ENCODE measurements at regions not wholly inside any gene's neighbourhood (a gene's known extent, or its start where the extent isn't known, plus 50 kb on each side); places are given as distances from the start of the nearest gene placed in this dataset.

DNA sequence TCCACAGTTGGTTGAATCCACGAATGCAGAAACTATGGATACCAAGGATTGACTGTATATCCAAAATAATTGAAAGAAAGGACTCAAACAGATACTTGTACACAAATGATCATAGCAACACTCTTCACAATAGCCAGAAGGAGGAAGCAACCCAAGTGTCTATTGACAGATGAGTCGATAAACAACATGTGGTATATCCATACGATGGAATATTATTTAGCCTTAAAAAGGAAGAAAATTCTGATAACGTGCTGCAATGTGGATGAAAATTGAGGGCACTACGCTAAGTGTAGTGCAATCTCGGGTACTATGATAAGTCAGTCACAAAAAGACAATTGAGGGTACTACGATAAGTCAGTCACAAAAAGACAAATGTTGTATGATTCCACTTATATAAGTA, 83.6 kb upstream of the CPEB4 start:
- DNase-seq = no peak

DNA sequence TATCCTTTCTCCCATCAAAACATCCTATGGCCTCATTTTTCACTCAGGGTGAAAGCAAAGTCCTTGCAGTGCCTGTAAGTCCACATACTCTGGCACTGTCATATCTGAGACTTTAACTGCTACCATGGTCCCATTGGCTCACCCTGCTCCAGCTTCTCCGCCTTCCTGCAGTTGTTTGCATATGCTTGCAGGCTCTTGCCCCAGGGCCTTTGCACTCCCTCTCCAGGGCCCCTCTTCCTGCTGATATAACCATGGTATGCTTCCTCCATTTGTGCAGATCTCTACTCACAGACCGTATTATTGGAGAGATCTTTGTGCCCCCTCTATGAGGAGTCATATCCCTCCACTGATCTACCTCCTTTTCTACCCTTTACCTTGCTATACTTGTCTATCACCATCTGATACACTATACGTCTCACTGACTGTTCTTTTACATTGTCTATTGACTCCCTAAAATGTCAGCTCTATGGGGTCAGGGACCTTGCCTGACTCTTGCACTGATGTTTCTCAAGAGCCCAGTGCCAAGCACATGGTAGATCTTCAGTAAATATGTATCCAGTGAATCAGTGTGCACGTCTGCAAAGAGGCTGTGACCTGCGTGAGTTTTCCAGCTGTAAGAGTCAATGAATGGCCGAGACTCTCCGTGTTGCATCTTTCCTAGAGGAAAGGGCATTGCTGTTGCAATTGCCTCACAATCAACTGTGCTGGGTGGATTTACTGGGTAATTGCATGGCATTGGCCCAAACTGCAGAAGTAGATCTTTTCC, 81.7 kb upstream of the CPEB4 start:
- DNase-seq = no peak

DNA sequence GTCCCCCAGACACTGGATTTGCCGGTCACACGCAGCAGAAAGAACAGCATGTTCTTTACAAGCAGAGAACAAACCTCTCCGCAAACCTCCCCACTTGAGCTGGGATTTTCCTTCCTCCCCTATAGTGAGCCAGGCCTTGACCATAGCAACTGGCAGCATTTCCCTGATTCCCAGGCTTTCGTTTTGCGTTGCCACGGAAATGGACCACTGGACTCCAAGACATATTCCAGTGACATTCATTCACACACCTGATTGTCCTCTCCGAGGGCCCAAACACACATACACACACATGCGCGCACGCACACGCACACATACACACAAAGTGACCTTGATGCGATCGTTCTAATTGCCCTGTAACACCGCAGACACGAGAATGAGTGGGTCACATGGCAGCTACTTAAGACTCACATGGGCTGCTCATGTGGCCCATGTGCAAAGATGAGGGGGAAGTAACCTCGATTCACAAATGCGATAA, 80.9 kb upstream of the CPEB4 start:
- DNase-seq = no peak

DNA sequence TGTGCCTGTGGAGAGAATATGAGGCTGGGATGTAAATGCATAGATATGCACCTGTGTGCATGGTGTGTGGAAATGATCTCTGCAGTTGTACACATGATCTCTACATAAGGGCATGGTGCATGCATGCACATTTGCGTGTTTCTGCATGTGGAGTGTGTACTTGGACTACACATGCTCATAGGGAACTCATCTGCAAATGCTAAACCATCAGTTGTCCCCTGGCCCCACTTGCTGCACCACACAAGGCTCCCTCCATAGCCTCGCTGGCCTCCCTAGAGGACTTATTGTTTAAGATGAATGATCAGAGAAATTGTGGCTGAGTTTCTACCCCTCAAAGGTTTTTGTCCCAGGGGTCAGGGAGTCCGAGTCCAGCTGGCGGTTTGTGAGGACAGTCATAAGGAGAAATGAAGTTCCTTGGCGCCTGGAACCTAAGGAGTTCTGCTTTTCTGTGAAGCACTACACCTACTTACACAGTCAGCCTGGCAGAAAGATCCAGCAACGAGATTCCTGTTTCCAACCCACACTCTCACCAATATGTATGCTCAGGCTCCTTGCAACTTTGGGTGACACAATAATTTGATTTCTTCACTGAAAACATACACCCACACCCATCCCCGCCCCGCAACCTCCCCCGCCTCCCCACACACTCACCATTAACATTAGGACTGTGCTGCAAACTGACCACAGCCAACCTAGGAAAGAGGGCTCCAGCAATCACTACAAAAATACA, 79.9 kb upstream of the CPEB4 start:
- no peak for DNase-seq

DNA sequence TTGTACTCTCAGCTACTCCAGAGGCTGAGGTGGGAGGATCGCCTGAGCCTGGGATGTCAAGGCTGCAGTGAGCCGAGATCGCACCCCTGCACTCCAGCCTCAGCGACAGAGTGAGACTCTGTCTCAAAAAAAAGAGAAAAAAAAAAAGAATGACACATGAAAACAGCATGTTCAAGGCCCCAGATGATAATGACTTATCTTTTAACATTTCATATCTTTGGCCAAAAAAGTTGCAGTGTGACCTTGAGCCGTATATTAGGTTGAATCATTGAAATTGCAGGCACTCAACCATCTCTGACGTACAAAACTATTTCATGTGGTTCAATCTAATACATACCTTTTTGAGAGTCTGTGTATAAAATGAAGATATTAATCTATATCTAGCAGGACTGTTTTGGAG, 79.1 kb upstream of the CPEB4 start:
- no peak for DNase-seq

DNA sequence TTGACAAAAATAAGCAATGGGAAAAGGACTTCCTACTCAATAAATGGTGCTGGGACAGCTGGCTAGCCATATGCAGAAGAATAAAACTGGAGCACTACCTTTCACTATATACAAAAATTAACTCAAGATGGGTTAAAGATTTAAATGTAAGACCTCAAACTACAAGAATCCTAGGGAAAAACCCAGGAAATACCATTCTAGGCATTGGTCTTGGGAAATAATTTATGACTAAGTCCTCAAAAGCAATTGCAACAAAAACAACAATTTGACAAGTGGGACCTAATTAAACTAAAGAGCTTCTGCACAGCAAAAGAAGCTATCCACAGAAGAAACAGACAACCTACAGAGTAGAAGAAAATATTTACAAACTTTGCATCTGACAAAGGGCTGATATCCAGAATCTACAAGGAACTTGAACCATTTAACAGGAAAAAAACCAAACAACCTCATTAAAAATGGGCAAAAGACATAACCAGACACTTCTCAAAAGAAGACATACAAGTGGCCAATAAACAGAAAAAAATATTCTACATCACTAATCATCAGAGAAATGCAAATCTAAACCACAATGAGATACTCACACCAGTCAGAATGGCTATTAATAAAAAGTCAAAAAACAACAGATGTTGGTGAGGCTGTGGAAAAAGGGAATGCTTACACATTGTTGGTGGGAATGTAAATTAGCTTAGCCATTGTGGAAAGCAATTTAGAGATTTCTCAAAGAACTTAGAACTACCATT, 75.2 kb upstream of the CPEB4 start:
- DNase-seq = no peak

DNA sequence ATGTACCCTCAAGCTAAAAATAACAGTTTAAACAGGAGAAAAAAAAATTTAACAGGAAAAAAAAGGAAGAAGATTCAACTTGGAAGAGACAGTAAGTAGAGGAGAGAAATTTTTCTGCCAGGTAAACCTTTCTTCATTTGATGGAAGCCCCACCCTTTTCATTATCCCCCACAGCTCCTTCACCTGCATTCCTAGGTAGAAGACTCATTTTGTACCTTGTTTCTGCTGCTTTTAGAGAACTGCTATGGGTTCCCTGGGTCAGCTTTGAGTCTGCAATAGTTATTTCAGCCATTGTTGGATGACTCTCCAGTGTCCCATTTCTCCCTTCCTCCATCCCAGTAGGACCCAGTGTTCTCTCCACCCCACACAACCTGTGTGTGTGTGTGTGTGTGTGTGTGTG, 74.1 kb upstream of the CPEB4 start:
- no peak for DNase-seq

DNA sequence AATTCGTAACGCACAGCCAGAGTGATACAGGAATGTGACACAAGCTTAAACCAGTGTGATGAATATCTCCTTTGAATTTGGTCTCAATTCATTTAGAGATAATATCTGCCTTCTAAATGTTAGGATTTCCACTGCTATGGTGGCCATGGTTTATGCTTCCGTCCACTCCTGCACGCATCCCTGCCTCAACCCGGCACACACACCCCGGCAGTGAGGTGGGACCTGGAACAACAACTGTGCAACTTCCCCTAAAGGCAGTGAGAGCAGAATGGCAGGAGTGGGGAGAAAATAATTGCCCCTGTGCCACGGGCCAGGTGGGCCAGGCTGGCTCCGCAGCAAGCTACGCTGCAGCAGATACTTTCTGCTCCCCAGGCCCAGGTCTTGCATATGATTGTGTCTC, 72.6 kb upstream of the CPEB4 start:
- DNase-seq = no peak

DNA sequence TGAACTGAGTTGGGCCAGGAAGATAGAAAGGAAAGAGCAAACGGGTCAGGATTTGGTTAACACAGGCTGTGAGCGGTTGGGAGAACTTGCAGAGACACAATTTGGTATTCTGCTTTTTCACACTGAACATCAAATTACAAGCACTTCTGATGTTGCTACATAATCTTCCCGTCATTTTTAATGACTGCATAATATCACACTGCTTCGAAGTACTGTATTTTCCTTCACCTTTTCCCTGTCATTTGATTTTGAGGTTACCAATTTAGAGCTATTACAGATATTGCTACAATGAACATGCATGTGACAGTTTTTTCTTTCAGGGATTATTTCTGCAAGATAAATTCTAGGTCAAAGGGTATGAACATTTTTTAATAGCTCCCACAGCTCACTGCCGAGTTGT, 71.4 kb upstream of the CPEB4 start:
- DNase-seq = no peak

DNA sequence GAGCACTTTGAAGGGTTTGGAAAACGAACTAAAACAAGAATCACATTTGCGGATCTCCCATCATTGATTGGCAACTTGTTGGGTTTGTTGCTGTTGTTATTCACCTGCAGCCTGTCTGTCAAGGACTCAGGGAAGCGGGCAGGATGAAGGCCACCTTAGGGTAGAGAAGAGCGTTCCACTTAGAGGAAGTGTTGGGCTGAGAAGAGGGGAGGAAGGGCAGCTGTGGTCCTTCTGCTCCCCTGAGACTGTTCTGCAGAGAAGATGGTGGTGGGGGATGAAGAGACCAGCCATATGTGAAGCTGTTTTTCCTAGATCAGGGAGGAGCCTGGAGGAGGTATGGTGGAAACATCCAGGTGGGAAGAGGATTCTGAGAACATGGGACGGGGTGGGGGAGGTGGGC, 70.6 kb upstream of the CPEB4 start:
- DNase-seq = no peak

DNA sequence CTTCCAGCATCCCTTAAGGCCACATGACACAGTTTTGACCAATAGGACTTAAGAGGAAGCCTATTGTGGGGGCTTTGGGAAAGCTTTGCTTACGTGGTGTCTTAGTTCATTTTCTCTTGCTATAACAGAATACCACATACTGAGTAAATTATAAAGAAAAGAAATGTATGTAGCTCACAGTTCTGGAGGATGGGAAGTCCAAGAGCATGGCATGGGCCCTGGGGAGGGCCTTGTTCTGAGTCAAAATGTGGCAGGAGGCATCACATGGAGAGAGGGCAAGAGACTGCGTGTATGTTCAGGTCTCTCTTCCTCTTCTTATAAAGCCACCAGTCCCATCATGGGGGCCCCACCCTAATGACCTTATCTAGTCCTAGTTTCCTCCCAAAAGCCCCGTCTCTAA, 68.6 kb upstream of the CPEB4 start:
- DNase-seq = no peak

DNA sequence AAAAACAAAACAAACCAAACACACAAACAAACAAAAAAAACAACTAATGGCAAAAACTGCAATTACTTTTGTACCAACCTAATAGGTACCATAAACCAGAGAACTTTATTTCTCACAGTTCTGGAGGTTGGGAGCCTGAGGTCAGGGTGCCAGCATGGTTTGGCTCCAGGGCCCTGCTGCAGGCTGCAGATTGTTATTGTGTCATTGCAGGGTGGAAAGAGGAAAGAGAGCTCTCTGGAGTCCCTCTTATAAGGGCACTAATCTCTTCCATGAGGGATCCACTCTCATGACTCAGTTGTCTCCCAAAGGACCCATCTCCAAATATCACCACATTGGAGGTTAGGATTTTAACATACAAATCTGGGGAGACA, 64.9 kb upstream of the CPEB4 start:
- no peak for DNase-seq

DNA sequence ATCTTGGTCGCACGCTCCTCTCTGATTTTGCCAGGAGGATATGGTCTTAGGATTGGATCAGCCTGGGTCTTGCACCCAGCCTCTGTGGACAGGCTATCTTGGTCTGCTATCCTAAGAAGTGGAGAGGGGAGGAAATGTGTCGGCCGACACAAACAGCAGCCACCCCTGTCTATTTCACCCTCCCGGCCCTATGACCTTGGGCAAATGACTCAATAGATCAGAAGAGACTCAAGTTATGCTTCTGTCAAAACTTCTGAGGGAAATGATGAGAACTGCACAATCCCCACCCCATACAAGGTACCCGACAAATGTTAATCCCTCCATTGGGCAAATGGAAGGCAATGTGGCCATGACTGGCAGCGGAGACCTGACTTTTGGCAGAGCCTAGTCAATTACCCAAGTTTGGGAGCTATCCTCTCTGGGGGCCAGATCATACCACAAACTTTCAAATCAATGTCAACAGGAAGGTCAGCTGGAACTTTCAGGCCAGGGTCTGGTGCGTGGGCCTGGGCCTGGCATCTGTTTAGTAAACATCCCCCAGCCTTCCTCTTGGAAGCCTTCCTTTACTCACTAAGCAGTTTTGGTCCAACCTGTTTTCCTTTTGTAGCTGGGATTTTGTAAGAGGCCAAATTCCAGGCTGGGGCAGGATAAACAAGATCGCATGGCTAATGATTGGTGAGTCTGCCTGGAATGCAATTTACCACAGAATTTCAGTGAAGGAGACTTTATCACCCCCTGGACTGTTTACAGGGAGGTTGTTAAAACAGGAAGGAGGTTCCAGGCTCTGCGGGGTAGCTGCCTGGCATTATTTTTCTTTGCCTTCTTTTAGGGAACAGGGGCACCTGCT, 64.2 kb upstream of the CPEB4 start:
- peak; percentile 73 for DNase-seq

DNA sequence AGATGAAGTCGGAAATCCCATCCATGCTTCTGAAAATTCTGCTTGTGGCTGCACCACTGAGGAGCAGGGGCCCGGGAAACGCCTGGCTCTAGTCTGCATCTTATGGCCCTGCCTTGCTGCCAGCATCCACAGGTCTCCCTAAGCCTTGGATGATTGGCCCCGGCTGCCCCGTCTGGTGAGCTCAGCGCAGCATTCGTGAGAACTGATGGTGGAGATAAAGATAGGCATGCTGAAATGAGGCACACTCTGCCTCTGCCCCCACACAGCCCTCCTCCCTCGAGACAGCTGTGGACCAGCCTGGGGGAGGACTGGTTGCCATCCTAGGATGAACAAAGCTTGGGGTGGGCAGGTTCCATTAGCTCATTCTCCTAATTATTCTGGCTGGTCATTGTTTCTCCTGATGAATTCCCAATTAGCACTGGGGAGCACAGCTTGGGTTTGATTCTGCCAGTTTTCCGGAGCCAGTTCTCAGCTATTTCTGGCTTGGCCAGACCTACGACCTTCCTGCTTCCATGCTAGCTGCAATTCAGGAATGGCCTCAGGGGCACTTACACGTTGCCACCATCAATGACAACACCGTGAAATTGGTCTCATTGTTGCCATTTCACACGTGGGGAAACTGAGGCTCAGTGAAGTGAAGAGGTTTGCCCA, 62.8 kb upstream of the CPEB4 start:
- no peak for DNase-seq

DNA sequence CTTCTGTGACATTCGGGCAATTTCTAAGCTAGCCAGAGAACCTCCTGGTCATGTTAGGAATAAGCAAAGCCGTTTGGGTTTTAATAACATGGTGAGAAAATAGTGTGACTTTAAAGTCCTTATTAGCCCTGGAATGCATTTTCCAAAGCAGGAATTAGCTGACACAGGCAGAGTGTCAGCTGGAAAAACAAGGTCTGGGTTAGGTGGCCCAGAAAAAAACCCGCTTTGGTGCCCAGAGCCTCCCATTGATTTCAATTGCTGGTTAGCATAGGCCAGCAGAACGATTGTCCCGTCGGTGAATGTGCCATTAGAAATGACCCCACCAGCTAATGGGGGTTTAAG, 62.1 kb upstream of the CPEB4 start:
- DNase-seq = no peak

DNA sequence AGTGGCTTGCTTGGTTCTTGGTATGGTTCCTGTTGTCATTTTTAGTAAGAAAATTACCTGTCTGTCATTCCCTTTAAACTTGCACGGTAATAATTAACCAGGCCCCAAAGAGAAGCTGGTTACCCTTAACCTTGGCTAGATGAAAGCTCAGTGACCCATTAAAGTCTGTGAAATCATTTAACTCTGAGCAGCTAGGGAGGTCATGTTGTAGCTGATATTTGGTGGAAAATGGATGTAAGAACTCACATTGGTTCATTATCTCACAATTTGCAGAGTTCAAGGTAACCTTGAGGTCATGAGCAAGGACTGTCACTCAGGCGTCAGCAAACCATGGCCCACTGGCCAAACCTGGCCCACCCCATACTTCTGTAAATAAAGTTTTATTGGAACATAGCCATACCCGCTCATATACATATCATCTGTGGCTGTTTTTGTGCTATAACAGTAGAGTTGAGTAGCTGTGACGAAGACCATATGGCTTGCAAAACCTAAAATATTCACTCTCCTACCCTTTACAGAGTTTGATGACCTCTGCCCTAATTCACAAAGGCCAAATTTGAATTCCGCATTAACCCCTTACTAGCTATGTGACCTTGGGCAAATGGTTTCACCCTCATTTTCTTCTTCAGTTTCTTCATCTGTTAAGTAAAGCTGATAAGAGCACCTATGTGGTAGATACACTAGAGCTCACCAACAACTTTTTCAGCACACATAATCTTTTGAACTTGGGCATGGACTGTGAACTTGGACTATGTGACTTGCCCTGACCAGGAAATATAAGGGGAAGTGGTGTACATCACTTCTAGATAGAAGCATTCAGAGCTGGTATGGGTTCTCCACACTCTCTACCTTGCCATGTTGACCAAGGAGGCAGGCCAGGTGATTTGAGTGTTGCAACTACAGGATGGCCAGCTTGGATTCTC, 61.5 kb upstream of the CPEB4 start:
- DNase-seq = no peak

DNA sequence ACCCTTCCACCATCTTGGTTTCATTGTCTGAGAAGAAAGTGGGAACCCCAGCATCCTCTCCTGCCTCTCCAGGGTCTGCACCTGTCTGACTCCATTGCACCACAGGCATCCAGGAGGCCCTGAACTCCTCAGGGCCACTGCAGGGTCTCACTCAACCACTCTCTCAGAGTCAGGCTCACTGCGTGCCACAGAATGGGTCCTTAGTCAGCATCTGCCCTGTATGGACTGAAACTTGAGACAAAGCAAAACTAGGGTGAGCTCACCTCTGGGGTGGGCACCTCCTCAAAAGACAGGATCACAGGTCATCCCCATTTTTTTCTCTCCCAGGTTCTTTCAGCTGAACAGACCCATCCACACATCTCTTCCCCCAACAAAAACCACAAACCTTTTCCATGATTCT, 59.2 kb upstream of the CPEB4 start:
- DNase-seq = no peak

DNA sequence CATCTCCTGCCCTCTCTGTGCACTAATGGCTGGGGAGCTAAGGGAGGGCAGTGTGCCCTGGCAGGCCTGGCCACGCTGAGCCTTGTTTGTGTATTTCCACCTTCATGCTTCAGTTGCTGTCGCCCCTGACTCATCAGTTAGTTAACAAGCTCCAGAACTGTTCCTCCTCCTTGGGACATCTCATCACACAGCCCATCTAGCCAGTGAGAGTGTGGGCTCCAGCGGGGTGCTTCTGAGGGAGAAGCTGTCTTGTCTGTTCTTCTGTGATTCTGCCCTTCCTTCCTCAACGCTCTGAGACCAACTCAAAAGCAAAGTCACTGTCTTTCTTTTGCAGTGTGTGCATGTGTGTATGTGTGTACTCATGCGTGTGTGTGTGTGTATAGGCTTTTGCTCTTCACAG, 58.3 kb upstream of the CPEB4 start:
- DNase-seq = peak; percentile 59

DNA sequence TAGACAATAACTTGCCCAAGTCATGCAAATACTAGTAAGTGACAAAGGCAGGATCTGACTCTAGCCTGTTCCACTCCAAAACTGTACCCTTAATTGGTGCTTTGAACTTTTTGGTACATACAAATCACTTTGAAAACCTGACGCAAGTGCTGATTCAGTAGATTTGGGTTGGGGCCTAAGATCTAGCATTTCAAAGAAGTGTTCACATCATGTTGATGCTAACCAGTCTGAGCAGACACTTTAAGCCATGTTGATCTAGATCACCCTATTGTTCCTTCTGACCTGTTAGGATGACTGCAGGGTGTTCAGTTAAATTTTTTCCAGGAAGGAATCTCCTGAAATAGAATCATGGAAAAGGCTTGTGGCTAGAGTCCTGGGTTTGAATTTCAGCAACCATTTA, 57.7 kb upstream of the CPEB4 start:
- DNase-seq = no peak

DNA sequence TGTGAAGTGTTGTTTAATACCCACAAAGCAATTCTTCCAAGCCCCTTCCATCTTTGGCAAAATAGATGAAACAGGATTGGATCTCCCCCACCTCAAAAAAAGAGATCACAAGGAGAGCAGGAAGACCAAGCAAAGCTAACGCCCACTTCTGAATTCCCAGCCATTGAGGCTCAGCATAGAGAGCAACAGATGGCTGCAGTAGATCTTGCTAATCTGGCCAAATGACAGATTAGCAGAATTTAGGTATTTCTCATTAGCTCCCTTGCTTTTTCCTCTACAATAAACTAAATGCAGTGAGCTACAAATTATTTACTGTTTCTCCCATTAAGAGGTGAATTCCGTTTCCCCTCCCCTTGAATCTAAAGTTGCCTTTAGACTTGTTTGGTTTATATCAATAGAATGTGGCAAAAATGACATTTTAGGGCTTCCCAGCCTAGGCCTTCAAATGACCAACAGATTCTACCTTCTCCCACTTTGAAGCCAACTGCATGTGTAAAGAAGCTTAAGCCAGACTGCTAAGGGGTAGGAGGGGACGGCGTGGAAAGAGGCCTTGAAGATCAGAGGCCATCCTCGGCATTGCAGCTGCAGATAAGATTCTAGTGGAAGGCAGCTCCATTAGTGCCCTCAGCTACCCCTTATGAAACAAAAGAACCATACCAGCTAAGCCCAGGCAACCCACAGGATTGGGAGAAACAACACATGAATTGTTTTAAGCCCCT, 56.8 kb upstream of the CPEB4 start:
- no peak for DNase-seq
